WTC11 (cell line): ENCODE measurements at regions not wholly inside any gene's neighbourhood (a gene's known extent, or its start where the extent isn't known, plus 50 kb on each side); places are given as distances from the start of the nearest gene placed in this dataset.

Source experiments
- FOXK1 ChIP-seq: sonication (generic); formaldehyde crosslinking; IDR thresholded peaks from 2 replicates; pipeline ENCODE4 v1.8.0; 2022; ENCODE audit warnings: mild to moderate bottlenecking, moderate library complexity, missing genetic modification reagents
- GABPB1 ChIP-seq: sonication (generic); formaldehyde crosslinking; IDR thresholded peaks from 2 replicates; pipeline ENCODE4 v1.8.1; 2023; ENCODE audit warnings: mild to moderate bottlenecking, missing genetic modification reagents
- NFYB ChIP-seq: sonication (generic); formaldehyde crosslinking; conservative IDR thresholded peaks from 2 replicates; pipeline ENCODE4 v1.8.0; 2022; ENCODE audit warnings: low read depth, missing genetic modification reagents
- NR2C2 ChIP-seq: sonication (generic); formaldehyde crosslinking; IDR thresholded peaks from 2 replicates; pipeline ENCODE4 v1.8.0; 2022; ENCODE audit warnings: mild to moderate bottlenecking, missing genetic modification reagents
- NR3C1 ChIP-seq: sonication (generic); formaldehyde crosslinking; conservative IDR thresholded peaks from 2 replicates; pipeline ENCODE4 v1.8.1; 2023; ENCODE audit warnings: low read depth, mild to moderate bottlenecking, missing genetic modification reagents
- TCF7 ChIP-seq: sonication (generic); formaldehyde crosslinking; IDR thresholded peaks from 2 replicates; pipeline ENCODE4 v1.8.0; 2022; ENCODE audit warnings: mild to moderate bottlenecking, low read depth, missing genetic modification reagents, moderate library complexity
- ZNF138 ChIP-seq: sonication (generic); formaldehyde crosslinking; conservative IDR thresholded peaks from 2 replicates; pipeline ENCODE4 v1.8.1; 2022; ENCODE audit warnings: mild to moderate bottlenecking, moderate library complexity, missing genetic modification reagents
- TF ChIP-seq, protein P1 (sequence below): fragments of 200-600 bp; IDR thresholded peaks from 2 replicates; pipeline ENCODE4 v1.8.0; 2022; ENCODE audit warnings: antibody characterized with exemption
- TF ChIP-seq, protein P2 (sequence below): sonication (generic); formaldehyde crosslinking; IDR thresholded peaks from 2 replicates; pipeline ENCODE4 v1.8.1; 2023; ENCODE audit warnings: mild to moderate bottlenecking, missing genetic modification reagents, moderate library complexity
- TF ChIP-seq, protein P3 (sequence below): sonication (generic); formaldehyde crosslinking; IDR thresholded peaks from 2 replicates; pipeline ENCODE4 v1.8.1; 2022; ENCODE audit warnings: low read depth, missing genetic modification reagents, borderline replicate concordance
- TF ChIP-seq, protein P4 (sequence below): sonication (generic); formaldehyde crosslinking; IDR thresholded peaks from 2 replicates; pipeline ENCODE4 v1.8.0; 2022; ENCODE audit warnings: mild to moderate bottlenecking, missing genetic modification reagents

DNA sequence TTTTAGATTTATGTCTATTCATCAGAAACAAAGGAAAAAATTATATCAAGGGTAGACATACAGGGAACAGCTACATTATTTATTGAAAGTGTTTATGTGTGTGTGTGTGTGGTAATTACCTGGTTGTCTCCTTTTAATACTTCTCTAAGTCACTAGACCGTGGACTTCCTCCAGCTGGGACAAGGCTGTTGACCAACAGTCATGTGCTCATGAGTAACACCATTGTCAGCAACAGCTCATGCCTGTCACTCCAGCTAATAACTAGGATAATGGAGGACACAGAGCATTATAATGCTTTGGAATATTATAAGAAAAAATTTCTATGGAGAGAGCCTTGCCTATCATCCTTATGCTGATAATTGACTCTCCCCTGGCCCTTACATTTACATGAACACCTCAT is 125.3 kb upstream of the SALL1 start:
- TF ChIP-seq, protein P1, sequence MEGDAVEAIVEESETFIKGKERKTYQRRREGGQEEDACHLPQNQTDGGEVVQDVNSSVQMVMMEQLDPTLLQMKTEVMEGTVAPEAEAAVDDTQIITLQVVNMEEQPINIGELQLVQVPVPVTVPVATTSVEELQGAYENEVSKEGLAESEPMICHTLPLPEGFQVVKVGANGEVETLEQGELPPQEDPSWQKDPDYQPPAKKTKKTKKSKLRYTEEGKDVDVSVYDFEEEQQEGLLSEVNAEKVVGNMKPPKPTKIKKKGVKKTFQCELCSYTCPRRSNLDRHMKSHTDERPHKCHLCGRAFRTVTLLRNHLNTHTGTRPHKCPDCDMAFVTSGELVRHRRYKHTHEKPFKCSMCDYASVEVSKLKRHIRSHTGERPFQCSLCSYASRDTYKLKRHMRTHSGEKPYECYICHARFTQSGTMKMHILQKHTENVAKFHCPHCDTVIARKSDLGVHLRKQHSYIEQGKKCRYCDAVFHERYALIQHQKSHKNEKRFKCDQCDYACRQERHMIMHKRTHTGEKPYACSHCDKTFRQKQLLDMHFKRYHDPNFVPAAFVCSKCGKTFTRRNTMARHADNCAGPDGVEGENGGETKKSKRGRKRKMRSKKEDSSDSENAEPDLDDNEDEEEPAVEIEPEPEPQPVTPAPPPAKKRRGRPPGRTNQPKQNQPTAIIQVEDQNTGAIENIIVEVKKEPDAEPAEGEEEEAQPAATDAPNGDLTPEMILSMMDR = no peak
- TF ChIP-seq TCF7 (CRISPR knock-in tag) (no peak), GABPB1 (CRISPR knock-in tag) (no peak), NFYB (CRISPR knock-in tag) (no peak), ZNF138 (no peak), FOXK1 (CRISPR knock-in tag) (no peak), NR3C1 (CRISPR knock-in tag) (no peak), NR2C2 (CRISPR knock-in tag) (no peak)
- TF ChIP-seq, protein P2, sequence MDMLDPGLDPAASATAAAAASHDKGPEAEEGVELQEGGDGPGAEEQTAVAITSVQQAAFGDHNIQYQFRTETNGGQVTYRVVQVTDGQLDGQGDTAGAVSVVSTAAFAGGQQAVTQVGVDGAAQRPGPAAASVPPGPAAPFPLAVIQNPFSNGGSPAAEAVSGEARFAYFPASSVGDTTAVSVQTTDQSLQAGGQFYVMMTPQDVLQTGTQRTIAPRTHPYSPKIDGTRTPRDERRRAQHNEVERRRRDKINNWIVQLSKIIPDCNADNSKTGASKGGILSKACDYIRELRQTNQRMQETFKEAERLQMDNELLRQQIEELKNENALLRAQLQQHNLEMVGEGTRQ (CRISPR knock-in tag) = no peak
- TF ChIP-seq, protein P3, sequence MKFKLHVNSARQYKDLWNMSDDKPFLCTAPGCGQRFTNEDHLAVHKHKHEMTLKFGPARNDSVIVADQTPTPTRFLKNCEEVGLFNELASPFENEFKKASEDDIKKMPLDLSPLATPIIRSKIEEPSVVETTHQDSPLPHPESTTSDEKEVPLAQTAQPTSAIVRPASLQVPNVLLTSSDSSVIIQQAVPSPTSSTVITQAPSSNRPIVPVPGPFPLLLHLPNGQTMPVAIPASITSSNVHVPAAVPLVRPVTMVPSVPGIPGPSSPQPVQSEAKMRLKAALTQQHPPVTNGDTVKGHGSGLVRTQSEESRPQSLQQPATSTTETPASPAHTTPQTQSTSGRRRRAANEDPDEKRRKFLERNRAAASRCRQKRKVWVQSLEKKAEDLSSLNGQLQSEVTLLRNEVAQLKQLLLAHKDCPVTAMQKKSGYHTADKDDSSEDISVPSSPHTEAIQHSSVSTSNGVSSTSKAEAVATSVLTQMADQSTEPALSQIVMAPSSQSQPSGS (CRISPR knock-in tag) = no peak
- TF ChIP-seq, protein P4, sequence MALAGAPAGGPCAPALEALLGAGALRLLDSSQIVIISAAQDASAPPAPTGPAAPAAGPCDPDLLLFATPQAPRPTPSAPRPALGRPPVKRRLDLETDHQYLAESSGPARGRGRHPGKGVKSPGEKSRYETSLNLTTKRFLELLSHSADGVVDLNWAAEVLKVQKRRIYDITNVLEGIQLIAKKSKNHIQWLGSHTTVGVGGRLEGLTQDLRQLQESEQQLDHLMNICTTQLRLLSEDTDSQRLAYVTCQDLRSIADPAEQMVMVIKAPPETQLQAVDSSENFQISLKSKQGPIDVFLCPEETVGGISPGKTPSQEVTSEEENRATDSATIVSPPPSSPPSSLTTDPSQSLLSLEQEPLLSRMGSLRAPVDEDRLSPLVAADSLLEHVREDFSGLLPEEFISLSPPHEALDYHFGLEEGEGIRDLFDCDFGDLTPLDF = no peak
